Fibroblast of lung (primary cell): ENCODE measurements at regions not wholly inside any gene's neighbourhood (a gene's known extent, or its start where the extent isn't known, plus 50 kb on each side); places are given as distances from the start of the nearest gene placed in this dataset.

ENCODE experiments used
- DNase-seq, 2 donors: peaks; one replicate each; pipeline versions ENCODE4 v3.0.0 to v3.0.0-alpha.2; 2010; ENCODE audit warnings: low read depth in 2 of 2
- H2AFZ ChIP-seq: 2 replicates; pipeline ENCODE4 v1.5.1; 2012; ENCODE audit warnings: low read length, control low read depth, inconsistent platforms
- H3K27ac ChIP-seq: 2 replicates; pipeline ENCODE4 v1.5.1; 2011; ENCODE audit warnings: low read length, control low read depth; ENCODE audit not compliant: insufficient read depth
- H3K27me3 ChIP-seq: 2 replicates; pipeline ENCODE4 v1.5.1; 2011; ENCODE audit warnings: mild to moderate bottlenecking, low read length; ENCODE audit not compliant: control insufficient read depth, insufficient read depth
- H3K36me3 ChIP-seq: 2 replicates; pipeline ENCODE4 v1.5.1; 2011; ENCODE audit warnings: low read length; ENCODE audit not compliant: control insufficient read depth, insufficient read depth
- H3K4me1 ChIP-seq: 2 replicates; pipeline ENCODE4 v1.5.1; 2011; ENCODE audit warnings: low read length; ENCODE audit not compliant: control insufficient read depth, insufficient read depth; ENCODE audit errors: extremely low read depth
- H3K4me2 ChIP-seq: 2 replicates; pipeline ENCODE4 v1.5.1; 2011; ENCODE audit warnings: low read length, control low read depth; ENCODE audit not compliant: insufficient read depth; ENCODE audit errors: extremely low read depth
- H3K4me3 ChIP-seq, 4 experiments: fragments of 200-600 bp in 1 of 4; sonication (generic) in 1 of 4; replicated peaks in 1 of 4; 2 replicates each; pipeline ENCODE4 v1.5.1; 2011 to 2016; ENCODE audit warnings: low read length in 4 of 4, low read depth in 3 of 4, mild to moderate bottlenecking in 3 of 4, control low read depth in 2 of 4, inconsistent platforms in 1 of 4, mixed read lengths in 1 of 4; ENCODE audit not compliant: insufficient read depth in 1 of 4; ENCODE audit errors: control extremely low read depth in 1 of 4
- H3K79me2 ChIP-seq: 2 replicates; pipeline ENCODE4 v1.5.1; 2012; ENCODE audit warnings: mild to moderate bottlenecking, low read length, inconsistent platforms; ENCODE audit not compliant: control insufficient read depth, insufficient read depth
- H3K9ac ChIP-seq: 2 replicates; pipeline ENCODE4 v1.5.1; 2011; ENCODE audit warnings: mild to moderate bottlenecking, low read length, control low read depth; ENCODE audit not compliant: insufficient read depth
- H3K9me3 ChIP-seq: 2 replicates; pipeline ENCODE4 v1.5.1; 2012; ENCODE audit warnings: low read depth, low read length; ENCODE audit not compliant: control insufficient read depth, insufficient read depth
- H4K20me1 ChIP-seq: 2 replicates; pipeline ENCODE4 v1.5.1; 2011; ENCODE audit warnings: low read length; ENCODE audit not compliant: control insufficient read depth, insufficient read depth; ENCODE audit errors: extremely low read depth
- EZH2 ChIP-seq: IDR thresholded peaks from 2 replicates; pipeline ENCODE4 v1.5.1; 2012; ENCODE audit warnings: low read length, control low read depth, mild to moderate bottlenecking; ENCODE audit errors: missing control alignments
- TF ChIP-seq, protein P1 (sequence below), 2 donors: IDR thresholded peaks in 1 of 2; conservative IDR thresholded peaks in 1 of 2; 1 replicate in 1 of 2; 2 replicates in 1 of 2; pipeline ENCODE4 v1.5.1; 2011 to 2012; ENCODE audit warnings: low read length in 2 of 2, control low read depth in 1 of 2, inconsistent platforms in 1 of 2, low read depth in 1 of 2, mild to moderate bottlenecking in 1 of 2

- no peak overlapping the region for H3K9ac ChIP-seq
Observed at GRCh38 chr2:107430006-107430405, 396.7 kb upstream of the RGPD4 start.

DNA sequence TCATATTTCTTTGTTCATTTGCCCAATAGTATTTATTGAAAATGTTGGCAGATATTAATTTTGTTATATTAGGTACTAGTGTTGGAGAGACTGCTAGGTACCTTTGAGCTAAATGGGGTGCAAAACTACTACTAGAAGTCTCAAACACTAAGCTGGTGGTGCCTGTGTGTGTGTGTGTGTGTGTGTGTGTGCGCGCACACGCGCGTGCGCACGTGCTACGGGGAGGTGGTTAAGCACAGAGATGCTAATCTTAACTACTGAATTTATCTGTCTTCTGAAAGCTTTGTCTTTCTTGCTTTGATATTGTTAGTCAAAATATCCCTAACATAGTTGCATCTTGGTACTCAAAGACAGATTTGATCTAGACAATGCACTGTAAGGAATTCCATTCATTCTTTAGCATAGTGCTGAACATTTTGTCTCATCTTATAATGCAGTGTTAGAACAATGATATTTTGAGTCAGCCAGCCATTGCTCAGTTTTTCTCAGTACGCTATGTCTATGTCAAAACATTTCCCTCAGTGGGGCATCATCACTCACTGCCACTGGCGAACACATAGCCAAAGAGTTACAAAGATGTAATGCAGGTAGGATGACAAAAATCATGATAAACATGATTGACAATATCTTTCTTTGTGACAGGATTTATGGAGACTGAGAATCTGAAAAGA is 396.0 kb upstream of the RGPD4 start:
- H3K4me3 ChIP-seq = no peak overlapping the region
- no peak overlapping the region for H2AFZ ChIP-seq
- no peak overlapping the region for H3K27ac ChIP-seq
- H3K36me3 ChIP-seq = no peaks in the 10 kb centered on the region
- H3K4me2 ChIP-seq = no peak overlapping the region
- no peaks in the 10 kb centered on the region for H3K27me3 ChIP-seq
- no peak for DNase-seq
- no peaks in the 10 kb centered on the region for H3K79me2 ChIP-seq
- no peaks in the 10 kb centered on the region for H3K9me3 ChIP-seq
- no peaks in the 10 kb centered on the region for H3K4me1 ChIP-seq
- TF ChIP-seq, protein P1, sequence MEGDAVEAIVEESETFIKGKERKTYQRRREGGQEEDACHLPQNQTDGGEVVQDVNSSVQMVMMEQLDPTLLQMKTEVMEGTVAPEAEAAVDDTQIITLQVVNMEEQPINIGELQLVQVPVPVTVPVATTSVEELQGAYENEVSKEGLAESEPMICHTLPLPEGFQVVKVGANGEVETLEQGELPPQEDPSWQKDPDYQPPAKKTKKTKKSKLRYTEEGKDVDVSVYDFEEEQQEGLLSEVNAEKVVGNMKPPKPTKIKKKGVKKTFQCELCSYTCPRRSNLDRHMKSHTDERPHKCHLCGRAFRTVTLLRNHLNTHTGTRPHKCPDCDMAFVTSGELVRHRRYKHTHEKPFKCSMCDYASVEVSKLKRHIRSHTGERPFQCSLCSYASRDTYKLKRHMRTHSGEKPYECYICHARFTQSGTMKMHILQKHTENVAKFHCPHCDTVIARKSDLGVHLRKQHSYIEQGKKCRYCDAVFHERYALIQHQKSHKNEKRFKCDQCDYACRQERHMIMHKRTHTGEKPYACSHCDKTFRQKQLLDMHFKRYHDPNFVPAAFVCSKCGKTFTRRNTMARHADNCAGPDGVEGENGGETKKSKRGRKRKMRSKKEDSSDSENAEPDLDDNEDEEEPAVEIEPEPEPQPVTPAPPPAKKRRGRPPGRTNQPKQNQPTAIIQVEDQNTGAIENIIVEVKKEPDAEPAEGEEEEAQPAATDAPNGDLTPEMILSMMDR (conservative IDR thresholded peaks at IDR 0.05 in 1 of 2, IDR thresholded peaks at IDR 0.05 in 1 of 2; ENCODE audit: low read depth in 1 of 2, low read length in 2 of 2) = no peak
- no peak for TF ChIP-seq EZH2
- H3K9ac ChIP-seq = no peak overlapping the region
- no peaks in the 10 kb centered on the region for H4K20me1 ChIP-seq

More at GRCh38 chr2:107430006-107430405, 396.7 kb upstream of the RGPD4 start:
- no peak for TF ChIP-seq EZH2
- TF ChIP-seq, protein P1 (conservative IDR thresholded peaks at IDR 0.05 in 1 of 2, IDR thresholded peaks at IDR 0.05 in 1 of 2; ENCODE audit: low read depth in 1 of 2, low read length in 2 of 2) = no peak
- Histone ChIP-seq H2AFZ (no peak overlapping the region), H3K27me3 (no peaks in the 10 kb centered on the region), H3K9me3 (no peaks in the 10 kb centered on the region), H3K79me2 (no peaks in the 10 kb centered on the region), H3K36me3 (no peaks in the 10 kb centered on the region), H3K4me3 (no peak overlapping the region), H3K27ac (no peak overlapping the region), H3K4me1 (no peaks in the 10 kb centered on the region), H4K20me1 (no peaks in the 10 kb centered on the region), H3K4me2 (no peak overlapping the region)
- no peak for DNase-seq

DNA sequence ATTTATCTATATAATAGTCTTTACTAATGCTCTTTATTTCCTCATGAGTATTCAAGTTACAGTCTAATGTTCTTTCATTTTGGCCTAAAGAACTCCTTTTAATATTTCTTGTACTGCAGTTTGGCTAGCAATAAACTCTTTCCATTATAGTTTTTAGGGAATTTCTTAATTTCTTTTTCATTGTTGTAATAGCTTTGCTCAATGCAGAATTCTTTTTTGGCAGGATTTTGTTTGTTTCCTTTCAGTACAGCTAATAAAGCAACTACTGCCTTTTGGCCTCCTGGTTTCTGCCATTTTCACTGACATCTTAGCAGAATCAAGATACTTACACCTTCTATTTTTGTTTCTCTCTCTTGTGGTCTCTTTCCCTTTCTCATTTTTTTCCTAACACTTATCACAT is 390.4 kb upstream of the RGPD4 start:
- Histone ChIP-seq H3K9ac (no peak overlapping the region), H2AFZ (no peak overlapping the region)
- no peak for TF ChIP-seq EZH2
- TF ChIP-seq, protein P1 (conservative IDR thresholded peaks at IDR 0.05 in 1 of 2, IDR thresholded peaks at IDR 0.05 in 1 of 2; ENCODE audit: low read depth in 1 of 2, low read length in 2 of 2) = no peak

More for the DNA sequence above, 390.4 kb upstream of the RGPD4 start:
- Histone ChIP-seq H3K4me1 (no peaks in the 10 kb centered on the region), H3K36me3 (no peaks in the 10 kb centered on the region), H3K4me3 (no peak overlapping the region), H3K4me2 (no peak overlapping the region), H3K27ac (no peak overlapping the region), H3K79me2 (no peaks in the 10 kb centered on the region), H4K20me1 (no peaks in the 10 kb centered on the region), H3K27me3 (no peaks in the 10 kb centered on the region), H3K9me3 (no peaks in the 10 kb centered on the region)
- no peak for DNase-seq
